HCT116 (cell line): ENCODE measurements at regions not wholly inside any gene's neighbourhood (a gene's known extent, or its start where the extent isn't known, plus 50 kb on each side); places are given as distances from the start of the nearest gene placed in this dataset.

Experiments
- ATF3 ChIP-seq: IDR thresholded peaks from 2 replicates; pipeline ENCODE4 v1.6.1; 2012
- ELF1 ChIP-seq: IDR thresholded peaks from 2 replicates; pipeline ENCODE4 v1.6.1; 2012; ENCODE audit warnings: low read depth, borderline replicate concordance
- EZH2 ChIP-seq: fragments of 200-600 bp; sonication (generic); IDR thresholded peaks from 2 replicates; pipeline ENCODE4 v1.6.1; 2017; ENCODE audit warnings: antibody characterized with exemption, mixed run types
- EZH2phosphoT487 ChIP-seq: fragments of 200-600 bp; IDR thresholded peaks from 2 replicates; pipeline ENCODE4 v1.6.1; 2018; ENCODE audit warnings: antibody characterized with exemption, borderline replicate concordance
- POLR2A ChIP-seq: IDR thresholded peaks from 2 replicates; pipeline ENCODE4 v1.7.0; 2011; ENCODE audit warnings: borderline replicate concordance; ENCODE audit not compliant: insufficient read depth, insufficient read length; ENCODE audit errors: extremely low read depth
- POLR2AphosphoS5 ChIP-seq: IDR thresholded peaks from 2 replicates; pipeline ENCODE4 v1.6.1; 2011; ENCODE audit warnings: mild to moderate bottlenecking, low read depth, low read length, moderate library complexity
- RAD21 ChIP-seq: IDR thresholded peaks from 2 replicates; pipeline ENCODE4 v1.6.1; 2012; ENCODE audit warnings: low read depth, mild to moderate bottlenecking
- SIN3A ChIP-seq: IDR thresholded peaks from 2 replicates; pipeline ENCODE4 v1.6.1; 2012; ENCODE audit warnings: low read depth
- YY1 ChIP-seq: IDR thresholded peaks from 2 replicates; pipeline ENCODE4 v1.6.1; 2011; ENCODE audit warnings: low read length, low read depth, moderate library complexity, mild to moderate bottlenecking; ENCODE audit not compliant: insufficient replicate concordance; ENCODE audit errors: extremely low read depth
- TF ChIP-seq, protein P1 (sequence below), 3 experiments: fragments of 200-600 bp in 1 of 3; sonication (generic) in 1 of 3; IDR thresholded peaks in 2 of 3; conservative IDR thresholded peaks in 1 of 3; 2 replicates each; pipeline ENCODE4 v1.5.1; 2012 to 2017; ENCODE audit warnings: low read depth in 2 of 3, low read length in 2 of 3, antibody characterized with exemption in 1 of 3, borderline replicate concordance in 1 of 3, control low read depth in 1 of 3, mild to moderate bottlenecking in 1 of 3, mixed read lengths in 1 of 3, mixed run types in 1 of 3, moderate library complexity in 1 of 3; ENCODE audit not compliant: insufficient read depth in 1 of 3
- TF ChIP-seq, protein P2 (sequence below): IDR thresholded peaks from 2 replicates; pipeline ENCODE4 v1.6.1; 2012

GRCh38 chr11:90805172-90805571 is 582.3 kb upstream of the CHORDC1 start:
- TF ChIP-seq ELF1, result no peak
- no peak for TF ChIP-seq POLR2AphosphoS5
- TF ChIP-seq, protein P1, sequence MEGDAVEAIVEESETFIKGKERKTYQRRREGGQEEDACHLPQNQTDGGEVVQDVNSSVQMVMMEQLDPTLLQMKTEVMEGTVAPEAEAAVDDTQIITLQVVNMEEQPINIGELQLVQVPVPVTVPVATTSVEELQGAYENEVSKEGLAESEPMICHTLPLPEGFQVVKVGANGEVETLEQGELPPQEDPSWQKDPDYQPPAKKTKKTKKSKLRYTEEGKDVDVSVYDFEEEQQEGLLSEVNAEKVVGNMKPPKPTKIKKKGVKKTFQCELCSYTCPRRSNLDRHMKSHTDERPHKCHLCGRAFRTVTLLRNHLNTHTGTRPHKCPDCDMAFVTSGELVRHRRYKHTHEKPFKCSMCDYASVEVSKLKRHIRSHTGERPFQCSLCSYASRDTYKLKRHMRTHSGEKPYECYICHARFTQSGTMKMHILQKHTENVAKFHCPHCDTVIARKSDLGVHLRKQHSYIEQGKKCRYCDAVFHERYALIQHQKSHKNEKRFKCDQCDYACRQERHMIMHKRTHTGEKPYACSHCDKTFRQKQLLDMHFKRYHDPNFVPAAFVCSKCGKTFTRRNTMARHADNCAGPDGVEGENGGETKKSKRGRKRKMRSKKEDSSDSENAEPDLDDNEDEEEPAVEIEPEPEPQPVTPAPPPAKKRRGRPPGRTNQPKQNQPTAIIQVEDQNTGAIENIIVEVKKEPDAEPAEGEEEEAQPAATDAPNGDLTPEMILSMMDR (IDR thresholded peaks at IDR 0.05 in 2 of 3, conservative IDR thresholded peaks at IDR 0.05 in 1 of 3; ENCODE audit: borderline replicate concordance in 1 of 3, insufficient read depth in 1 of 3, low read depth in 2 of 3, low read length in 2 of 3), result no peak
- TF ChIP-seq, protein P2, sequence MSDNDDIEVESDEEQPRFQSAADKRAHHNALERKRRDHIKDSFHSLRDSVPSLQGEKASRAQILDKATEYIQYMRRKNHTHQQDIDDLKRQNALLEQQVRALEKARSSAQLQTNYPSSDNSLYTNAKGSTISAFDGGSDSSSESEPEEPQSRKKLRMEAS, result no peak
- TF ChIP-seq SIN3A, result no peak
- no peak for TF ChIP-seq EZH2phosphoT487
- no peak for TF ChIP-seq POLR2A
- no peak for TF ChIP-seq RAD21
- no peak for TF ChIP-seq YY1
- TF ChIP-seq EZH2, result no peak
- TF ChIP-seq ATF3, result no peak
